GM12864 (cell line): ENCODE measurements at regions not wholly inside any gene's neighbourhood (a gene's known extent, or its start where the extent isn't known, plus 50 kb on each side); places are given as distances from the start of the nearest gene placed in this dataset.

Experiments
- DNase-seq: peaks from one replicate; pipeline ENCODE4 v3.0.0-alpha.2; 2011; ENCODE audit warnings: low read depth
- H3K4me3 ChIP-seq: 2 replicates; pipeline ENCODE4 v1.5.1; 2011; ENCODE audit warnings: mild to moderate bottlenecking, low read depth, low read length, control low read depth
- TF ChIP-seq, protein P1 (sequence below): IDR thresholded peaks from 2 replicates; pipeline ENCODE4 v1.5.1; 2011; ENCODE audit warnings: low read depth, mild to moderate bottlenecking, moderate library complexity, low read length, control low read depth, inconsistent platforms; ENCODE audit errors: missing control alignments

DNA sequence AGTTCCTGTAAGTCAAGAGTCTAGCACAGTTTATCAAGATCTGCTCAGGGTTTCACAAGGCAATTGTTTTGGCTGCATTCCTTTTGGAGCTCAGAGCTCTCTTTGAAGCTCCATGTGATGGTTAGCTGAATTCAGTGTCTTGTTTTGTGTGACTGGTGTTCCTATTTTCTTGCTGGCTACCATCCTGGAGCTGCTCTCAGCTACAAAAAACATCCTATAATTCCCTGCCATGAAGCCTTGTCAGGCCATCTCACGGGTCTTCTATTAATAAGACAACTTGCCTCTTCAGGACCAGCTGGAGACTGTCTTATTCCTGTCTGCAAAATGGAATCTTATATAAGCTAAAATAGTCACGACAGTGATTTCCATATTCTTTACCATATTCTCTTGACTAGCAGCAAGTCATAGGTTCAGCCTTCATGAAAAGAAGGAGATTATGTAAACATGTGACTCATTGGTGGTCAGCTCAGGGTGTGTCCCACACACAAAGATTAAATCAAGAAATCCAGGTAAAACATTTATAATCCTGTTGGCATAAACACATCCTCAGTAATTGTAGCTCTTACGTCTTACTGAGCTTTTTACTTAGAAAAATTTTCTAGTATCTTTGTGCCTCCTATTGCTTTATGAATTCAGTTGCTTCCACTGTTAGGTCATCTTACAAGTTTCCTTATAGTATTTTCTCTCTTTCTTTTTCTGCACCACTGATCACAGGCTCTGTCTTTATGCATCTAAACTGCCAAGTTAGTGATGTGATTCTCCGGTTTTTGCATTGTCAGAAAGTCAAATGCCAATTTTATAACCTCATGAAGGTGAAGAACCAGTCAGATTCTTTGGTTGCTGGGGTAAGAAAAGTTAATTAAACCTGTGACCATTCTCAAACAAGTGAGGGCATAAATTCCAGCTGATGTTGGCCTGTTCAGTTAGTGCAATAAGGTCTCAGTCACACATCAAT is 378.5 kb upstream of the MGAT4C start:
- no peak for DNase-seq
- H3K4me3 ChIP-seq: no peak overlapping the region
- TF ChIP-seq, protein P1, sequence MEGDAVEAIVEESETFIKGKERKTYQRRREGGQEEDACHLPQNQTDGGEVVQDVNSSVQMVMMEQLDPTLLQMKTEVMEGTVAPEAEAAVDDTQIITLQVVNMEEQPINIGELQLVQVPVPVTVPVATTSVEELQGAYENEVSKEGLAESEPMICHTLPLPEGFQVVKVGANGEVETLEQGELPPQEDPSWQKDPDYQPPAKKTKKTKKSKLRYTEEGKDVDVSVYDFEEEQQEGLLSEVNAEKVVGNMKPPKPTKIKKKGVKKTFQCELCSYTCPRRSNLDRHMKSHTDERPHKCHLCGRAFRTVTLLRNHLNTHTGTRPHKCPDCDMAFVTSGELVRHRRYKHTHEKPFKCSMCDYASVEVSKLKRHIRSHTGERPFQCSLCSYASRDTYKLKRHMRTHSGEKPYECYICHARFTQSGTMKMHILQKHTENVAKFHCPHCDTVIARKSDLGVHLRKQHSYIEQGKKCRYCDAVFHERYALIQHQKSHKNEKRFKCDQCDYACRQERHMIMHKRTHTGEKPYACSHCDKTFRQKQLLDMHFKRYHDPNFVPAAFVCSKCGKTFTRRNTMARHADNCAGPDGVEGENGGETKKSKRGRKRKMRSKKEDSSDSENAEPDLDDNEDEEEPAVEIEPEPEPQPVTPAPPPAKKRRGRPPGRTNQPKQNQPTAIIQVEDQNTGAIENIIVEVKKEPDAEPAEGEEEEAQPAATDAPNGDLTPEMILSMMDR: no peak

DNA sequence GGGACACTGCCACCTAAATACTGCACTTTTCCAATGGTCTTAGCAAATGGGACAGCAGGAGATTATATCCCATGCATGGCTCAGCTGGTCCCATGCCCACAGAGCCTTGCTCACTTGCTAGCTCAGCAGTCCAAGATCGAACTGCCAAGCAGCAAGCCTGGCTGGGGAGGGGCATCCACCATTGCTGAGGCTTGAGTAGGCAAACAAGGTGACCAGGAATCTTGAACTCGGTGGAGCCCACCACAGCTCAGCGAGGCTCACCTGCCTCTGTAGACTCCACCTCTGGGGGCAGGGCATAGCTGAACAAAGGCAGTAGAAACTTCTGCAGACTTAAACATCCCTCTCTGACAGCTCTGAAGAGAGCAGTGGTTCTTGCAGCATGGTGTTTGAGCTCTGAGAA is 370.8 kb upstream of the MGAT4C start:
- no peak for DNase-seq
- no peak overlapping the region for H3K4me3 ChIP-seq
- TF ChIP-seq, protein P1: no peak

DNA sequence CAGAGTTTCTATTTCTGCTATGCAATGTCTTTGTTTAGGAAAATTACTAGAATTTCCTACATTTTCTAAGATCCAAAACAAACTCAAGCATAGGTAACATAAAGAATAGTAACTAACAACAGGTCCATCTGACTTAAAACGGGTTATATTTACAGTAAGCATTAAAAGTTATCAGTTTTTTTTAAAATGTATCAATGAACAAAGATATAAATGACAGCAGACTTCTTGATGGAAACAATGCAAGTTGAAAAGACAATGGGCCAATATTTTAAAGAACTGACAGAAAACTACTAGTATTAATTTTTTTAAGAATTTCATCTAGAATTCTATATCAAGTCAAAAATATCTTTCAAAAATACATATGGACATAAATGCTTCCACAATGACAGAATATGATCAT is 367.1 kb upstream of the MGAT4C start:
- H3K4me3 ChIP-seq: no peak overlapping the region
- DNase-seq: no peak
- TF ChIP-seq, protein P1: no peak

DNA sequence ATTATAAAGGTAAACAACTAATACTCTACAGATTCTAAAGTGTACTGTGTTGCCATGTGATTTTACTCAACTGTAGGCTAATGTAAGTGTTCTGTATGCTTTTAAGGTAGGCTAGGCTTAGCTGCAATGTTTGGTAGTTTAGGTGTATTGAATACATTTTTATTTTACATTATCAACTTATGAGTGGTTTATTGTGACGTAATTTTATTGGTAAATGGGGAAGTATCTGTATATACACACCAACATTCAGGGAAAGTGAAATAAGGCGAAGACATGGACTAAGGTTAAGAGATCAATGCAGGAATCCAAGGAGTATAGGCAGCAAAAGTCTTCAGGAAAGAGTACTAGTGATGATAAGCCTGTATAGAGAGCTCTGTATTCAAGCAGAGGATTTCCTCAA is 365.8 kb upstream of the MGAT4C start:
- DNase-seq: no peak
- H3K4me3 ChIP-seq: no peak overlapping the region
- TF ChIP-seq, protein P1: no peak

DNA sequence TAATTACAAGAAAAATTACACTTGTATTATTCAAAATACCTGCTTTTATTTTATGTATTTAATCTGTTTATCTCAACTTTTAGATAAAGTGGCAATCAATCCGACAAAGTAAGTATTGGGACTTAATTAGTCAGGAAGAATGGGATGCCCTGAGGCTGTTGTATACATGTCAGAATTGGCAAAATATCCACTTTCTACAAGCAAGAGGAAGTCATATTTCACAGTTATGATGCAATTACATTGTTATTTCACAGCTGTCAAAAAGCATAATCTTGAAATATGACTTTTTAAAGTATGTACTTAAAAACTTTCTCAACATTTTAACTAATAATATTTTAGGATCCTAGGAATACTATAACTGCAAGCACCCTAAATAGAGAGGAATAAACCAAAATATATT is 357.1 kb upstream of the MGAT4C start:
- DNase-seq: no peak
- TF ChIP-seq, protein P1: no peak
- no peak overlapping the region for H3K4me3 ChIP-seq

DNA sequence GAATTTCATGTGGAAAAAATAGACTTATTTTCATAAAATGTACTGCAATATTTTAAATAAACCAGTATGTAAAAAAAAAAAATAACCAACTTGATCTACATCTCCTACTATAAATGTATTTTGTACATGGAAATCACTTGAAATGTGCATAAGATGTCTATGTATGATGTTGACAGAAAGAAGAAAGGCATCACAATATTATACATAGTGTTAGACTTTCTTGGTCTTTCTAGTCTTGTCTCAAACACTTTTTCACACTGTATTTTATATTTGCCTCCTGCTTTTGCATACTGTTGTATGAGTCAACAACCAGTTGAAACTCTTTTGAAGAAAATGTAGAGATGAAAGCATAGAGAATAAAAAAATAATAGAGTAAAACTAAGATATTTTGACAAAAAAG is 352.4 kb upstream of the MGAT4C start:
- TF ChIP-seq, protein P1: no peak
- H3K4me3 ChIP-seq: no peak overlapping the region
- DNase-seq: no peak
